ENCODE measurements at regions not wholly inside any gene's neighbourhood (a gene's known extent, or its start where the extent isn't known, plus 50 kb on each side); places are given as distances from the start of the nearest gene placed in this dataset.

DNA sequence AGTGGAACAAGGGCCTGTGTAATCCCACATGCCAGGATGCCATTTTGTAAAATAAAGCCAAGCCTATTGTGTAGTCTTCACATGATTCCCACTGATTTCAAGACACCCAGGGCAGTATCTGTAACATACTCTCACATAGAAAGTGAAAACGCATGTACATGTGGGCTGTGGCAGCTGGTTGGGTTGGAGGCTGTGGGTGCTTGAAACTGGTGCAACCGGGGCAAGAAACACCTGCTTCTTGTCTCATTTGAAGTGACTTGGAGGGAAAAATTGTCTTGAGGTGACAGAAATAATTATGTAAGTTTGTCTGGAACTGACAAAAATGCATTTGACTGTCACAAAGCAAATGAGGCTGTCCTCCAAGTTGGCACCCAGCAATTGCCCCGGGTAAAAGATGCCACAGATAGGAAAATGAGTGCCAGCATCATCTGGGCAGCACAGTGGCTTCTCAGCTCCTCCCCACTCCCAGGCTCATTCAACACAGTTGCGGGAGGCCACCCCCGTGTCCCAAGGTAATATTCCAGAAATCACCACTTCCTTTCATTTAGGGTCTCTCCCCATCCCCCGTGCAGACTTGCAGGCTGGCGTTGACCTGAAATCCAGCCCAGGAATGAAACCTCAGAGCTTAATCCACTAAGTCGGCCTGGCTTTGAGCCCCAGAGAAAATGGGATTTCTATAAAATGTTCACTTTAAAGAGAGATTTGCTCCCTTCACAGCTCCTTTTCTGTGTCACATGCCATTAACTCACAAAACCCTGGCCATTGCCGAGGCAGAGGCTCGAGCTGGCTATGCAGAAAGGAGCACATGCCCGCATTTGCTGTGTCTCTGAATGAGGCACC lies 293.9 kb upstream of the PARD3B start:
- H3K36me3 Mint-ChIP-seq (ENCODE audit: insufficient read depth, unreplicated experiment): no peaks in the 10 kb centered on the region
- H3K27ac Mint-ChIP-seq (ENCODE audit: unreplicated experiment): no peak overlapping the region
- CTCF ChIA-PET: no interaction called here
- peaks cover 8% of the 10 kb centered on the region for H3K4me1 Mint-ChIP-seq (ENCODE audit: low read depth, unreplicated experiment)
- H3K9me3 Mint-ChIP-seq (ENCODE audit: low read depth, unreplicated experiment): no peaks in the 10 kb centered on the region
- no peaks in the 10 kb centered on the region for H3K27me3 Mint-ChIP-seq (ENCODE audit: unreplicated experiment)
- intact Hi-C loops (cut with micrococcal nuclease; ENCODE audit: unreplicated experiment): loop anchor here (10.0 kb wide), 1 partner anchor 227 kb away; no protein-coding TSS in a partner anchor
- no peak overlapping the region for H3K4me3 Mint-ChIP-seq (ENCODE audit: low read depth, unreplicated experiment)
- no TSS peak for BruUV-seq (replicated peaks)
- DNase-seq: no peak
- TF ChIP-seq, protein P1, sequence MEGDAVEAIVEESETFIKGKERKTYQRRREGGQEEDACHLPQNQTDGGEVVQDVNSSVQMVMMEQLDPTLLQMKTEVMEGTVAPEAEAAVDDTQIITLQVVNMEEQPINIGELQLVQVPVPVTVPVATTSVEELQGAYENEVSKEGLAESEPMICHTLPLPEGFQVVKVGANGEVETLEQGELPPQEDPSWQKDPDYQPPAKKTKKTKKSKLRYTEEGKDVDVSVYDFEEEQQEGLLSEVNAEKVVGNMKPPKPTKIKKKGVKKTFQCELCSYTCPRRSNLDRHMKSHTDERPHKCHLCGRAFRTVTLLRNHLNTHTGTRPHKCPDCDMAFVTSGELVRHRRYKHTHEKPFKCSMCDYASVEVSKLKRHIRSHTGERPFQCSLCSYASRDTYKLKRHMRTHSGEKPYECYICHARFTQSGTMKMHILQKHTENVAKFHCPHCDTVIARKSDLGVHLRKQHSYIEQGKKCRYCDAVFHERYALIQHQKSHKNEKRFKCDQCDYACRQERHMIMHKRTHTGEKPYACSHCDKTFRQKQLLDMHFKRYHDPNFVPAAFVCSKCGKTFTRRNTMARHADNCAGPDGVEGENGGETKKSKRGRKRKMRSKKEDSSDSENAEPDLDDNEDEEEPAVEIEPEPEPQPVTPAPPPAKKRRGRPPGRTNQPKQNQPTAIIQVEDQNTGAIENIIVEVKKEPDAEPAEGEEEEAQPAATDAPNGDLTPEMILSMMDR (IDR thresholded peaks at IDR 0.05; ENCODE audit: unreplicated experiment): no peak

DNA sequence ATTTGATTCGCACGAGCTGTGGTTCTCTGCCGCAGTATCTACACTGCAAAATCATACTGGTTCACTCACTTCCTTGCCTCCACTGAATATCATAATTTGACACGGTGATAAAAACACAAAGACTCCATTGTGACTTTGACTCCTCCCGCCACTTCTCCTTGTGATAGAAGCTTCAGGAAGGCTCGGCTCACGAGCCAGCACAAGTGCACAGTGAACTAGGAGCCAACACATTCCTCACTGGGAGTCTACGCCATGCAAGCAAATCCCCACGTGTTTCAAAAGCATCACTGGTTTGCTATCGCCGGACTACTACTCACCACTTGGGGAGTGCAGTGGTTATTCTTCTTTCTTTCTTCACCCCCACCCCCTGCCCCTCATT lies 293.3 kb upstream of the PARD3B start:
- Mint-ChIP-seq H3K27ac (ENCODE audit: unreplicated experiment) (no peak overlapping the region), H3K36me3 (ENCODE audit: insufficient read depth, unreplicated experiment) (peaks cover 1% of the 10 kb centered on the region), H3K4me1 (ENCODE audit: low read depth, unreplicated experiment) (peaks cover 14% of the 10 kb centered on the region), H3K4me3 (ENCODE audit: low read depth, unreplicated experiment) (no peak overlapping the region), H3K27me3 (ENCODE audit: unreplicated experiment) (no peaks in the 10 kb centered on the region), H3K9me3 (ENCODE audit: low read depth, unreplicated experiment) (no peaks in the 10 kb centered on the region)
- TF ChIP-seq, protein P1 (IDR thresholded peaks at IDR 0.05; ENCODE audit: unreplicated experiment): no peak
- CTCF ChIA-PET: no interaction called here
- no TSS peak for BruUV-seq (replicated peaks)
- no peak for DNase-seq
- intact Hi-C loops (cut with micrococcal nuclease; ENCODE audit: unreplicated experiment): loop anchor here (10.0 kb wide), 1 partner anchor 227 kb away; no protein-coding TSS in a partner anchor

DNA sequence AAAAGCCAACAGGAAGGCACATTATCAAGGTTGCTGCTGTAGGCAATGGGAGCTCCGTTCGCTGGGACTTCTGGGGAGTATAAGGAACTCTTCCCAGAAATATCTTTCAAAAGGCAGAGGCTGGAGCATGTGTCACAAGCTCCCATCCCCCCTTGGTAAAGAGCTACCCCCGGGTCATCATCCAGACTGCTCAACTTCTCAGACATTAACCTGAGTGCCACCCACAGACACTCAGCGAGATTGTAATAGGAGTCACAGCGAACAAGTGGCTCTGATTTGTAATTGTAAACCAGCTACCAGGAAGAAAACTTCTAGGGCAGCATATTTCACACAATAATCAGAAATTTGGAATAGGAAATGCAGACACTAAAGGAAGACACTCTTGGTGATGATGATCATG lies 290.2 kb upstream of the PARD3B start:
- H3K4me3 Mint-ChIP-seq (ENCODE audit: low read depth, unreplicated experiment): no peak overlapping the region
- TF ChIP-seq, protein P1 (IDR thresholded peaks at IDR 0.05; ENCODE audit: unreplicated experiment): no peak
- BruUV-seq (replicated peaks): no TSS peak
- no peak overlapping the region for H3K27ac Mint-ChIP-seq (ENCODE audit: unreplicated experiment)
- intact Hi-C loops (cut with micrococcal nuclease; ENCODE audit: unreplicated experiment): loop anchor here (10.0 kb wide), 1 partner anchor 230 kb away; no protein-coding TSS in a partner anchor
- no peaks in the 10 kb centered on the region for H3K9me3 Mint-ChIP-seq (ENCODE audit: low read depth, unreplicated experiment)
- no peaks in the 10 kb centered on the region for H3K27me3 Mint-ChIP-seq (ENCODE audit: unreplicated experiment)
- peaks cover 23% of the 10 kb centered on the region for H3K4me1 Mint-ChIP-seq (ENCODE audit: low read depth, unreplicated experiment)
- DNase-seq: no peak
- peaks cover 4% of the 10 kb centered on the region for H3K36me3 Mint-ChIP-seq (ENCODE audit: insufficient read depth, unreplicated experiment)
- CTCF ChIA-PET: no interaction called here

DNA sequence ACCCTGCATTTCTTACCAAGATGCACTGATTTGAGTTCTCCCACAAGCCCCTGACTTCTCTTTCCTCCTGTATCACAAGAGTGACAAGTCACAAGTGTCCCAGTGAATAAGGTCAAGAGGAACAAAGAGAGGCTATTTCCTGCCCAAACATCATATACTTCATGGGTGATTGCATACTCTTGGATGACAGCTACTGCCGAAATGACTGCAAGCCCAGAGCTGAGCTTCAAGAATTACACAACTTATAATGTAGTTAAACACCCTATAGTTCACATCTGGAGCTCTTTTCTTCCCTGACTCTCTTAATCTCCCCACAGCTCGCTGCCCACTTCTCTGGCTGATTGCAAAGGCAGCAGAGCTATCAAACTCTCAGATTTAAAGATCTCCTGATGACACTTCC lies 289.7 kb upstream of the PARD3B start:
- intact Hi-C loops (cut with micrococcal nuclease; ENCODE audit: unreplicated experiment): loop anchor here (10.0 kb wide), 1 partner anchor 231 kb away; no protein-coding TSS in a partner anchor
- Mint-ChIP-seq H3K4me3 (ENCODE audit: low read depth, unreplicated experiment) (no peak overlapping the region), H3K36me3 (ENCODE audit: insufficient read depth, unreplicated experiment) (peaks cover 4% of the 10 kb centered on the region), H3K9me3 (ENCODE audit: low read depth, unreplicated experiment) (no peaks in the 10 kb centered on the region), H3K4me1 (ENCODE audit: low read depth, unreplicated experiment) (peaks cover 23% of the 10 kb centered on the region), H3K27me3 (ENCODE audit: unreplicated experiment) (no peaks in the 10 kb centered on the region), H3K27ac (ENCODE audit: unreplicated experiment) (no peak overlapping the region)
- CTCF ChIA-PET: no interaction called here
- no peak for DNase-seq
- BruUV-seq (replicated peaks): no TSS peak
- TF ChIP-seq, protein P1 (IDR thresholded peaks at IDR 0.05; ENCODE audit: unreplicated experiment): no peak
